Subcutaneous abdominal adipose tissue (tissue), 5 donors: ENCODE measurements at regions not wholly inside any gene's neighbourhood (a gene's known extent, or its start where the extent isn't known, plus 50 kb on each side); places are given as distances from the start of the nearest gene placed in this dataset.

Source experiments
- H3K27ac ChIP-seq: one replicate; pipeline ENCODE4 v1.7.0; 2013; ENCODE audit warnings: low read depth, mild to moderate bottlenecking, inconsistent platforms, low read length, moderate library complexity
- H3K27me3 ChIP-seq, 5 donors: one replicate each; pipeline ENCODE4 v1.7.0; 2013; ENCODE audit warnings: low read length in 5 of 5, inconsistent platforms in 1 of 5; ENCODE audit not compliant: control insufficient read depth in 5 of 5, insufficient read depth in 4 of 5
- H3K36me3 ChIP-seq, 5 donors: one replicate each; pipeline ENCODE4 v1.7.0; 2013; ENCODE audit warnings: low read length in 5 of 5; ENCODE audit not compliant: control insufficient read depth in 5 of 5, insufficient read depth in 5 of 5
- H3K4me1 ChIP-seq, 5 donors: one replicate each; pipeline ENCODE4 v1.7.0; 2013; ENCODE audit warnings: low read length in 5 of 5, mild to moderate bottlenecking in 3 of 5, moderate library complexity in 1 of 5; ENCODE audit not compliant: control insufficient read depth in 5 of 5, insufficient read depth in 5 of 5
- H3K4me3 ChIP-seq, 5 donors: one replicate each; pipeline ENCODE4 v1.7.0; 2013; ENCODE audit warnings: low read length in 5 of 5, low read depth in 1 of 5
- H3K9ac ChIP-seq, 5 donors: one replicate each; pipeline ENCODE4 v1.7.0; 2013; ENCODE audit warnings: low read length in 5 of 5, mild to moderate bottlenecking in 4 of 5, moderate library complexity in 3 of 5
- H3K9me3 ChIP-seq, 5 donors: one replicate each; pipeline ENCODE4 v1.7.0; 2013; ENCODE audit warnings: low read length in 5 of 5; ENCODE audit not compliant: control insufficient read depth in 5 of 5
- donor health status: healthy.
- donor health status: healthy.
- donor health status: healthy.
- donor health status: healthy.
- donor health status: healthy.

GRCh38 chr15:70539409-70539808 is 223.9 kb downstream of the UACA start:
- peaks cover 0 to 13% (median 0%) of the 10 kb centered on the region in 5 donors for H3K4me1 ChIP-seq
- no peak overlapping the region for H3K27ac ChIP-seq
- no peak overlapping the region for H3K9ac ChIP-seq
- H3K9me3 ChIP-seq = no peaks in the 10 kb centered on the region
- H3K4me3 ChIP-seq = no peak overlapping the region
- no peaks in the 10 kb centered on the region for H3K36me3 ChIP-seq
- peaks cover 0 to 21% (median 17%) of the 10 kb centered on the region in 5 donors for H3K27me3 ChIP-seq

- Histone ChIP-seq H3K9ac (no peak overlapping the region), H3K27ac (no peak overlapping the region), H3K4me3 (no peak overlapping the region), H3K27me3 (peaks cover 0 to 21% (median 17%) of the 10 kb centered on the region in 5 donors), H3K4me1 (peaks cover 0 to 13% (median 0%) of the 10 kb centered on the region in 5 donors), H3K9me3 (no peaks in the 10 kb centered on the region), H3K36me3 (no peaks in the 10 kb centered on the region)
These were observed 225.1 kb downstream of the UACA start for GRCh38 chr15:70538278-70538677.

GRCh38 chr15:70535955-70536338 is 227.4 kb downstream of the UACA start:
- Histone ChIP-seq H3K27ac (no peak overlapping the region), H3K4me3 (no peak overlapping the region), H3K9me3 (no peaks in the 10 kb centered on the region), H3K4me1 (peaks cover 0 to 13% (median 0%) of the 10 kb centered on the region in 5 donors), H3K9ac (no peak overlapping the region), H3K27me3 (peaks cover 0 to 23% (median 14%) of the 10 kb centered on the region in 5 donors), H3K36me3 (no peaks in the 10 kb centered on the region)

GRCh38 chr15:70535071-70535954 is 228.0 kb downstream of the UACA start:
- Histone ChIP-seq H3K4me3 (no peak overlapping the region), H3K9me3 (no peaks in the 10 kb centered on the region), H3K27me3 (peaks cover 0 to 23% (median 13%) of the 10 kb centered on the region in 5 donors), H3K4me1 (peaks cover 0 to 13% (median 0%) of the 10 kb centered on the region in 5 donors), H3K27ac (no peak overlapping the region), H3K36me3 (no peaks in the 10 kb centered on the region), H3K9ac (no peak overlapping the region)

- Histone ChIP-seq H3K36me3 (no peaks in the 10 kb centered on the region), H3K27ac (no peak overlapping the region)
These were observed 229.2 kb downstream of the UACA start for GRCh38 chr15:70533931-70534742.

GRCh38 chr15:70532531-70533186 is 230.7 kb downstream of the UACA start:
- Histone ChIP-seq H3K4me3 (no peak overlapping the region), H3K27ac (no peak overlapping the region), H3K4me1 (peaks cover 0 to 13% (median 0%) of the 10 kb centered on the region in 5 donors), H3K36me3 (no peaks in the 10 kb centered on the region), H3K27me3 (peaks cover 0 to 6% (median 3%) of the 10 kb centered on the region in 5 donors), H3K9me3 (no peaks in the 10 kb centered on the region), H3K9ac (no peak overlapping the region)

More at GRCh38 chr15:70533931-70534742, 229.2 kb downstream of the UACA start:
- no peak overlapping the region for H3K9ac ChIP-seq
- peaks cover 0 to 13% (median 0%) of the 10 kb centered on the region in 5 donors for H3K4me1 ChIP-seq
- no peak overlapping the region for H3K4me3 ChIP-seq
- no peaks in the 10 kb centered on the region for H3K9me3 ChIP-seq
- peaks cover 0 to 17% (median 8%) of the 10 kb centered on the region in 5 donors for H3K27me3 ChIP-seq

- H3K9ac ChIP-seq = no peak overlapping the region
- peaks cover 0 to 21% (median 5%) of the 10 kb centered on the region in 5 donors for H3K4me1 ChIP-seq
- no peaks in the 10 kb centered on the region for H3K36me3 ChIP-seq
- no peaks in the 10 kb centered on the region for H3K9me3 ChIP-seq
- H3K4me3 ChIP-seq = no peak overlapping the region
- H3K27me3 ChIP-seq = peaks cover 0 to 6% (median 3%) of the 10 kb centered on the region in 5 donors
- no peak overlapping the region for H3K27ac ChIP-seq
These were observed 231.8 kb downstream of the UACA start for GRCh38 chr15:70531576-70531975.

- no peak overlapping the region for H3K27ac ChIP-seq
- no peaks in the 10 kb centered on the region for H3K9me3 ChIP-seq
- H3K4me3 ChIP-seq = no peak overlapping the region
- H3K27me3 ChIP-seq = peaks cover 0 to 6% (median 3%) of the 10 kb centered on the region in 5 donors
- no peak overlapping the region for H3K9ac ChIP-seq
- H3K4me1 ChIP-seq = peaks cover 0 to 23% (median 11%) of the 10 kb centered on the region in 5 donors
- no peaks in the 10 kb centered on the region for H3K36me3 ChIP-seq
These were observed 232.5 kb downstream of the UACA start for GRCh38 chr15:70530906-70531305.

- Histone ChIP-seq H3K4me1 (peaks cover 0 to 19% (median 10%) of the 10 kb centered on the region in 5 donors), H3K9me3 (no peaks in the 10 kb centered on the region), H3K27ac (no peak overlapping the region), H3K4me3 (no peak overlapping the region), H3K36me3 (no peaks in the 10 kb centered on the region), H3K9ac (no peak overlapping the region), H3K27me3 (peaks cover 0 to 6% (median 2%) of the 10 kb centered on the region in 5 donors)
These were observed 232.9 kb downstream of the UACA start for GRCh38 chr15:70530503-70530902.
